ENCODE measurements at regions not wholly inside any gene's neighbourhood (a gene's known extent, or its start where the extent isn't known, plus 50 kb on each side); places are given as distances from the start of the nearest gene placed in this dataset.

GRCh38 chr1:63723602-63724001 lies 50.2 kb upstream of the ROR1 start:
- TF ChIP-seq CTCF (IDR thresholded peaks at IDR 0.05) (no peak), POLR2A (IDR thresholded peaks at IDR 0.05) (no peak)
- H3K36me3 ChIP-seq = no peaks in the 10 kb centered on the region
- H3K4me3 ChIP-seq = no peak overlapping the region
- no peak overlapping the region for H3K27ac ChIP-seq
- H3K27me3 ChIP-seq = no peaks in the 10 kb centered on the region
- ATAC-seq = peak in 1 of 4 donors; percentile 45
- H3K9me3 ChIP-seq = no peaks in the 10 kb centered on the region
- no peak for DNase-seq
- intact Hi-C loops (cut with DNase I) = no loop called here
- H3K4me1 ChIP-seq = peaks cover 0 to 5% (median 0%) of the 10 kb centered on the region in 12 donors
- 57 to 66% (median 60%) methylated on average over 3 of the region's 3 CpGs for WGBS, 4 donors
